K562 (cell line): ENCODE measurements at regions not wholly inside any gene's neighbourhood (a gene's known extent, or its start where the extent isn't known, plus 50 kb on each side); places are given as distances from the start of the nearest gene placed in this dataset.

ENCODE experiments used
- ATAC-seq: fragments of 200-7000 bp; cut with Tn5 transposase; 3 replicates; pipeline ENCODE4 v1.9.1; 2020; ENCODE audit warnings: moderate library complexity
- BruUV-seq: library from RNA; stranded (reverse); fragments of 400-500 nt; replicated peaks from 2 replicates; lab custom pipeline; 2021; lab: Mats Ljungman, UMichigan
- CTCF ChIA-PET: fragments of 300-600 bp; formaldehyde crosslinking; extraction: SDS; loops from one replicate; lab custom pipeline; 2021; ENCODE audit warnings: low intra/inter-chr PET ratio; lab: Yijun Ruan, JAX
- POLR2A ChIA-PET: fragments of 300-600, 350-650 bp; sonication (Branson Sonifier 250); formaldehyde crosslinking; extraction: SDS; loops from one replicate; lab custom pipeline; 2021; ENCODE audit warnings: antibody characterized with exemption, inconsistent platforms; lab: Yijun Ruan, JAX
- DNase-seq, 4 experiments: peaks; one replicate each; pipeline versions ENCODE4 v3.0.0 to v3.0.0-alpha.2; 2011 to 2018; ENCODE audit warnings: low spot score in 3 of 4, mixed read lengths in 3 of 4; ENCODE audit errors: extremely low read depth in 1 of 4
- FAIRE-seq: peaks from 2 replicates; lab custom pipeline; 2011; peaks lifted over from hg19 to GRCh38; lab: Jason Lieb, UNC
- H2AFZ ChIP-seq: 2 replicates; pipeline ENCODE4 v1.6.0; 2011; ENCODE audit warnings: low read depth, low read length, control low read depth, inconsistent platforms
- H3K27ac ChIP-seq: fragments of 200-600 bp; 3 replicates; pipeline ENCODE4 v1.8.0; 2011; ENCODE audit warnings: low read depth, mild to moderate bottlenecking, control low read depth, inconsistent platforms, low read length, moderate library complexity, mixed read lengths; ENCODE audit errors: extremely low read depth
- H3K27me3 ChIP-seq, 2 experiments: fragments of 300-600 bp in 1 of 2; 2 replicates in 1 of 2; 3 replicates in 1 of 2; pipeline versions ENCODE4 v1.6.0 to v1.8.0; 2011; ENCODE audit warnings: inconsistent platforms in 2 of 2, low read length in 2 of 2, mild to moderate bottlenecking in 1 of 2, mixed read lengths in 1 of 2, moderate library complexity in 1 of 2; ENCODE audit not compliant: control insufficient read depth in 2 of 2, insufficient read depth in 2 of 2
- H3K36me3 ChIP-seq: fragments of 300-600 bp; 3 replicates; pipeline ENCODE4 v1.8.0; 2011; ENCODE audit warnings: mild to moderate bottlenecking, low read length, inconsistent platforms; ENCODE audit not compliant: control insufficient read depth, insufficient read depth
- H3K4me1 ChIP-seq, 2 experiments: fragments of 200-600 bp in 1 of 2; replicated peaks in 1 of 2; 2 replicates in 1 of 2; 3 replicates in 1 of 2; pipeline versions ENCODE4 v1.5.1 to v1.8.0; 2011; ENCODE audit warnings: inconsistent platforms in 2 of 2, low read length in 2 of 2, mild to moderate bottlenecking in 1 of 2, mixed read lengths in 1 of 2, moderate library complexity in 1 of 2; ENCODE audit not compliant: control insufficient read depth in 2 of 2, insufficient read depth in 2 of 2
- H3K4me2 ChIP-seq: 2 replicates; pipeline ENCODE4 v1.6.1; 2011; ENCODE audit warnings: low read length, control low read depth, inconsistent platforms, mixed read lengths; ENCODE audit not compliant: insufficient read depth
- H3K4me3 ChIP-seq: fragments of 200-600 bp; sonication (generic), shearing (Covaris generic); 2 replicates; pipeline ENCODE4 v1.5.1; 2016; ENCODE audit warnings: control low read depth, inconsistent platforms
- H3K79me2 ChIP-seq: fragments of 200-600 bp; 3 replicates; pipeline ENCODE4 v1.8.0; 2011; ENCODE audit warnings: low read length, inconsistent platforms; ENCODE audit not compliant: control insufficient read depth, insufficient read depth
- H3K9ac ChIP-seq, 2 experiments: 2 replicates each; pipeline versions ENCODE4 v1.6.0 to v1.6.1; 2011; ENCODE audit warnings: low read depth in 2 of 2, low read length in 2 of 2, control low read depth in 1 of 2, inconsistent platforms in 1 of 2, mild to moderate bottlenecking in 1 of 2, mixed read lengths in 1 of 2; ENCODE audit not compliant: insufficient read depth in 1 of 2
- H3K9me1 ChIP-seq: one replicate; pipeline ENCODE4 v1.6.0; 2011; ENCODE audit warnings: inconsistent platforms, mild to moderate bottlenecking, low read length, moderate library complexity; ENCODE audit not compliant: control insufficient read depth, insufficient read depth
- H3K9me3 ChIP-seq: replicated peaks from 2 replicates; pipeline ENCODE4 v1.5.1; 2011; ENCODE audit warnings: low read depth, low read length, inconsistent platforms; ENCODE audit not compliant: control insufficient read depth, insufficient read depth
- H4K20me1 ChIP-seq: replicated peaks from 2 replicates; pipeline ENCODE4 v1.6.1; 2011; ENCODE audit warnings: low read length, inconsistent platforms, mixed read lengths; ENCODE audit not compliant: control insufficient read depth, insufficient read depth
- CREBBP ChIP-seq: IDR thresholded peaks from one replicate; pipeline ENCODE4 v1.6.1; 2012; ENCODE audit warnings: low read depth, mild to moderate bottlenecking, control low read depth, inconsistent platforms, low read length
- DMBX1 ChIP-seq: fragments of 250-450 bp; sonication (Bioruptor Pico); IDR thresholded peaks from 2 replicates; pipeline ENCODE4 v1.8.0; 2022; ENCODE audit warnings: inconsistent platforms, mild to moderate bottlenecking, moderate library complexity, borderline replicate concordance
- EP300 ChIP-seq: IDR thresholded peaks from 2 replicates; pipeline ENCODE4 v1.6.1; 2012; ENCODE audit warnings: low read length, improper control_type of control experiment
- FUS ChIP-seq: fragments of 200-400 bp; formaldehyde crosslinking; optimal IDR thresholded peaks from 2 replicates; pipeline ENCODE3; 2017; ENCODE audit warnings: low read depth, low read length
- GABPA ChIP-seq: fragments of 200-800 bp; sonication (Bioruptor generic); conservative IDR thresholded peaks from 2 replicates; pipeline ENCODE4 v1.6.1; 2016; ENCODE audit warnings: low read depth, missing genetic modification characterization, missing compliant biosample characterization
- JUNB ChIP-seq: fragments of 450-650 bp; formaldehyde crosslinking; conservative IDR thresholded peaks from 2 replicates; pipeline ENCODE4 v1.4.0; 2020; ENCODE audit warnings: mild to moderate bottlenecking
- MTA3 ChIP-seq: fragments of 450-650 bp; formaldehyde crosslinking; IDR thresholded peaks from 2 replicates; pipeline ENCODE4 v1.6.1; 2017; ENCODE audit warnings: mild to moderate bottlenecking, borderline replicate concordance
- NCOR1 ChIP-seq: fragments of 450-650 bp; IDR thresholded peaks from 2 replicates; pipeline ENCODE4 v1.6.1; 2016; ENCODE audit warnings: mild to moderate bottlenecking, moderate library complexity
- PML ChIP-seq: IDR thresholded peaks from 2 replicates; pipeline ENCODE4 v1.6.1; 2012; ENCODE audit warnings: low read length, inconsistent platforms
- SIN3A ChIP-seq, 2 experiments: fragments of 150-350 bp in 1 of 2; IDR thresholded peaks; 2 replicates each; pipeline ENCODE4 v1.6.1; 2011 to 2016; ENCODE audit warnings: borderline replicate concordance in 2 of 2, low read depth in 2 of 2, low read length in 2 of 2, mild to moderate bottlenecking in 2 of 2, moderate library complexity in 2 of 2; ENCODE audit not compliant: control insufficient read depth in 1 of 2
- ZBTB5 ChIP-seq: fragments of 450-650 bp; IDR thresholded peaks from 2 replicates; pipeline ENCODE4 v1.6.1; 2017; ENCODE audit warnings: antibody characterized with exemption
- ZNF165 ChIP-seq: fragments of 250-450 bp; sonication (Bioruptor Pico); IDR thresholded peaks from 2 replicates; pipeline ENCODE4 v1.4.0; 2020; ENCODE audit warnings: borderline replicate concordance
- ZNF518B ChIP-seq: fragments of 250-450 bp; sonication (Bioruptor Pico); IDR thresholded peaks from 2 replicates; pipeline ENCODE4 v1.5.0; 2021; ENCODE audit warnings: mild to moderate bottlenecking, moderate library complexity
- WGBS: fragments of 100-300 bp; shearing (Covaris generic); methylation state at CpG from one replicate; pipeline ENCODE4 v1.1.6; 2016; ENCODE audit warnings: low coverage, mixed read lengths; ENCODE audit not compliant: insufficient coverage; ENCODE audit errors: missing lambda C conversion rate; 5-methylcytosine and 5-hydroxymethylcytosine counted together
- in situ Hi-C: fragments of 300-500 bp; cut with MboI; formaldehyde crosslinking; loops from 4 replicates; pipeline ENCODE4 v1.15.0; 2018; ENCODE audit warnings: inconsistent platforms, mixed read lengths
- intact Hi-C: fragments of 100-400 bp; cut with micrococcal nuclease; formaldehyde crosslinking; loops from 2 replicates; pipeline ENCODE4 v1.14.2; 2022

- TF ChIP-seq ZNF518B (CRISPR knock-in tag) (no peak), ZBTB5 (no peak), MTA3 (no peak), CREBBP (no peak), PML (no peak), ZNF165 (CRISPR knock-in tag) (no peak)
These were observed 866.0 kb downstream of the MCTP2 start (continued) for GRCh38 chr15:95097361-95097760.

GRCh38 chr15:95105229-95105628, 873.9 kb downstream of the MCTP2 start:
- intact Hi-C loops, result no loop called here
- no peak overlapping the region for H2AFZ ChIP-seq
- CTCF ChIA-PET, result no interaction called here
- H3K36me3 ChIP-seq, result no peaks in the 10 kb centered on the region
- H3K79me2 ChIP-seq, result no peaks in the 10 kb centered on the region
- 78% methylated on average over 2 of the region's 2 CpGs for WGBS
- no TSS peak for BruUV-seq
- in situ Hi-C loops, result no loop called here
- H4K20me1 ChIP-seq, result no peaks in the 10 kb centered on the region
- no peaks in the 10 kb centered on the region for H3K9me1 ChIP-seq
- H3K9me3 ChIP-seq, result no peaks in the 10 kb centered on the region
- POLR2A ChIA-PET, result no interaction called here
- H3K4me1 ChIP-seq, result no peaks in the 10 kb centered on the region
- no peak overlapping the region for H3K4me3 ChIP-seq
- no peak overlapping the region for H3K4me2 ChIP-seq
- TF ChIP-seq DMBX1 (CRISPR knock-in tag), result no peak
- TF ChIP-seq GABPA (tag), result no peak
- TF ChIP-seq JUNB (CRISPR knock-in tag), result no peak
- TF ChIP-seq SIN3A (IDR thresholded peaks at IDR 0.05; ENCODE audit: borderline replicate concordance in 2 of 2, control insufficient read depth in 1 of 2, low read depth in 2 of 2, low read length in 2 of 2), result no peak
- TF ChIP-seq FUS, result no peak
- TF ChIP-seq NCOR1, result no peak
- TF ChIP-seq EP300, result no peak
- no peak for ATAC-seq
- FAIRE-seq, result peak; percentile 15
- no peak overlapping the region for H3K27ac ChIP-seq
- H3K9ac ChIP-seq, result no peak overlapping the region
- H3K27me3 ChIP-seq, result no peaks in the 10 kb centered on the region
- DNase-seq, result no peak
